22Rv1 (cell line): ENCODE measurements at regions not wholly inside any gene's neighbourhood (a gene's known extent, or its start where the extent isn't known, plus 50 kb on each side); places are given as distances from the start of the nearest gene placed in this dataset.

Experiments used
- CTCF ChIP-seq: fragments of 450-650 bp; IDR thresholded peaks from 2 replicates; pipeline ENCODE4 v1.5.1; 2017; ENCODE audit warnings: mild to moderate bottlenecking
- ZFX ChIP-seq: fragments of 450-650 bp; IDR thresholded peaks from 2 replicates; pipeline ENCODE4 v1.6.1; 2017; ENCODE audit warnings: antibody characterized with exemption, borderline replicate concordance

GRCh38 chr12:91853350-91854127 is 292.1 kb downstream of the BTG1 start:
- TF ChIP-seq CTCF (no peak), ZFX (no peak)
